D721Med (cell line): ENCODE measurements at regions not wholly inside any gene's neighbourhood (a gene's known extent, or its start where the extent isn't known, plus 50 kb on each side); places are given as distances from the start of the nearest gene placed in this dataset.

Experiments
- DNase-seq: peaks from one replicate; pipeline ENCODE4 v3.0.0; 2011; ENCODE audit warnings: low spot score; ENCODE audit not compliant: insufficient read length
- FAIRE-seq: peaks from 2 replicates; lab custom pipeline; 2011; peaks lifted over from hg19 to GRCh38; lab: Jason Lieb, UNC
- CTCF ChIP-seq: IDR thresholded peaks from 2 replicates; pipeline ENCODE4 v1.5.1; 2012; ENCODE audit warnings: mild to moderate bottlenecking, control low read depth; ENCODE audit not compliant: insufficient read depth; ENCODE audit errors: missing control alignments

- no peak for FAIRE-seq
- no peak for DNase-seq
- TF ChIP-seq CTCF, result no peak
These were observed 84.1 kb upstream of the CTNNA2 start for GRCh38 chr2:79428745-79429144.

GRCh38 chr2:79414690-79415089, 98.2 kb upstream of the CTNNA2 start:
- no peak for FAIRE-seq
- no peak for TF ChIP-seq CTCF
- no peak for DNase-seq

- DNase-seq (no peak), FAIRE-seq (no peak)
- no peak for TF ChIP-seq CTCF
These were observed 118.4 kb upstream of the CTNNA2 start for GRCh38 chr2:79394485-79394859.

- FAIRE-seq (no peak), DNase-seq (no peak)
- no peak for TF ChIP-seq CTCF
These were observed 118.9 kb upstream of the CTNNA2 start for GRCh38 chr2:79393806-79394484.

GRCh38 chr2:79393107-79393685, 119.7 kb upstream of the CTNNA2 start:
- FAIRE-seq (no peak), DNase-seq (no peak)
- TF ChIP-seq CTCF, result no peak

GRCh38 chr2:79389481-79389880, 123.4 kb upstream of the CTNNA2 start:
- no peak for TF ChIP-seq CTCF
- FAIRE-seq (no peak), DNase-seq (no peak)

GRCh38 chr2:79388024-79388423, 124.8 kb upstream of the CTNNA2 start:
- DNase-seq (no peak), FAIRE-seq (no peak)
- no peak for TF ChIP-seq CTCF
